Epithelial cell of prostate (primary cell): ENCODE measurements at regions not wholly inside any gene's neighbourhood (a gene's known extent, or its start where the extent isn't known, plus 50 kb on each side); places are given as distances from the start of the nearest gene placed in this dataset.

Experiments used
- DNase-seq: peaks from one replicate; pipeline ENCODE4 v3.0.0-alpha.2; 2011; ENCODE audit warnings: low read depth, low spot score
- H3K27ac ChIP-seq: fragments of 450-650 bp; 2 replicates; pipeline ENCODE4 v1.5.1; 2017; ENCODE audit warnings: mild to moderate bottlenecking

GRCh38 chr2:163884416-163884815 lies 148.6 kb upstream of the FIGN start:
- H3K27ac ChIP-seq, result no peak overlapping the region
- DNase-seq, result no peak

GRCh38 chr2:163878718-163879117 lies 142.9 kb upstream of the FIGN start:
- no peak overlapping the region for H3K27ac ChIP-seq
- DNase-seq, result no peak

- no peak for DNase-seq
- H3K27ac ChIP-seq, result no peak overlapping the region
Observed at GRCh38 chr2:163877316-163877715, 141.5 kb upstream of the FIGN start.

GRCh38 chr2:163863073-163863472 lies 127.3 kb upstream of the FIGN start:
- no peak for DNase-seq
- H3K27ac ChIP-seq, result no peak overlapping the region

- DNase-seq, result no peak
- no peak overlapping the region for H3K27ac ChIP-seq
Observed at GRCh38 chr2:163859951-163860350, 124.1 kb upstream of the FIGN start.

DNA sequence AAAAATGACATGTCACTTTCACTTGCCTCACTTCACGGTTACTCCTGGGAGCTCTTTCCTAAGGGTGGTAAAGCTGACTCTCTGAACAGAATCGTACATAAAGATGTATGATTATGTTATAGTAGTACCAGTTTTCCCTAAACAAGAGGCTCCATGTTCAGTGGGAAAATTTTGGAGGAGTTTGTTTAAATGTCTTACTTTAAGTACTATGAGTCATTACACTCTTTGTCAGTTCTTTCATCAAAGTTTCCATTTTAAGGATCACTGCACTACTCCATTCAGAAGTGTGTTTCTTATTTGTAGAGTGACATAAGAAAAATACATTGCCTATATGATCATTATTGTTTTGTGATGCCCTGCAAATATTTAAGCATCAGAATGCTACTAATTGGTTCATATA lies 121.1 kb upstream of the FIGN start:
- no peak overlapping the region for H3K27ac ChIP-seq
- DNase-seq, result no peak

GRCh38 chr2:163852616-163853015 lies 116.8 kb upstream of the FIGN start:
- H3K27ac ChIP-seq, result no peak overlapping the region
- DNase-seq, result no peak

DNA sequence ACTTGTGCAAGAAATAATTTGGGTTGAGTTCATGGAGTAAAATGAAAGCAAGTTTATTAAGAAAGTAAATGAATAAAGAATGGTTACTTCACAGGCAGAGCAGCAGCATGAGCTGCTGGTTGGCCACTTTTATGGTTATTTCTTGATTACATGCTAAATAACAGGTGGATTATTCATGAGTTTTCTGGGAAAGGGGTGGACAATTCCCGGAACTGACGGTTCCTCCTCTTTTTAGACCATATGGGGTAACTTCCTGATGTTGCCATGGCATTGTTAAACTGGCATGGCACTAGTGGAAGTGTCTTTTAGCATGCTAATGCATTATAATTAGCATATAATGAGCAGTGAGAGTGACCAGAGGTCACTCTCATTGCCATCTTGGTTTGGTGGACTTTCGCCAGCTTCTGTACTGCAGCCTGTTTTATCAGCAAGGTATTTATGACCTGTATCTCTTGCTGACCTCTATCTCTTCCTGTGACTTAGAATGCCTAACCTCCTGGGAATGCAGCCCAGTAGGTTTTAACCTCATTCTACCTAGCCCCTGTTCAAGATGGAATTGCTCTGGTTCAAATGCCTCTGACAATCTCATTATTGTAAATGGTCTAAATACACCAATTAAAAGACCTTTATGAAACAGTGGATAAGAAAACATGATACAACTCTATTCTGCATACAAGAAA lies 114.1 kb upstream of the FIGN start:
- no peak for DNase-seq
- no peak overlapping the region for H3K27ac ChIP-seq

GRCh38 chr2:163838890-163839289 lies 103.1 kb upstream of the FIGN start:
- no peak overlapping the region for H3K27ac ChIP-seq
- no peak for DNase-seq

- no peak for DNase-seq
- no peak overlapping the region for H3K27ac ChIP-seq
Observed at GRCh38 chr2:163836167-163836566, 100.4 kb upstream of the FIGN start.

DNA sequence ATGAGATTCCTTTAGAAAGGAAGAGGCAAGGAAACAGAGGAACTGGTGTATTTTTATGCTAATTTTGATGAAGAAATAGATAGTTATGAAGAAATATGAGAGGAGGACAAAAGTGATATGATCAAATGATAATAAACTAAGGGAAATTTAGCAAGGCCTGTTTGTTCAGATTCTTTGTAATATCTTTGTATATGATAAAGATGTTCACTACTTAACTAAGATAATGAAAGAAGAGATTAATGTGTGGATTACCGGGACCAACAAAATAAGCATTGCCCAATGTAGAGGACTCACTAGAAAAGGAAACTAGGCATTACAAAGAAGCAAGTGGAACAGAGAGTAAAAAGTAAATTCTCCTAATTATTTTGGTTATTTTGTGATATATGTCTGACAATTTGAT lies 99.0 kb upstream of the FIGN start:
- H3K27ac ChIP-seq, result no peak overlapping the region
- no peak for DNase-seq

DNA sequence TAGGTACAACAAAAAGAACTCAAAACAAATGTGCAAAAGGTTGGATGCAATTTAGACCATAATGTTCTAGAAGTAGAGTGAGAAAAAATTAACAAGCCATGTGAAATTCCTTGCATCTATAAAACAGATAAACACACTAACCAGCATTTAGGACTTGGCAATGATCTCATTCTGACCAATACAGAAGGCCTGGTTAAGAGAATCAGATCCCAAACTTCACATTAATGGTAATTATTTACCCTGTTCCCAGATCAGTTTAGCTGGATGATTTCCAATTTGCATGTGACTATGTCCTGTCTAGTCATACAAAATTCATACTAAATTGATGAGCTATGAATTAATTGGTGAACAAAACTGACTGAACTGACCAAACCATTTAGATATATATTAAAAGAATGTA lies 98.4 kb upstream of the FIGN start:
- no peak for DNase-seq
- no peak overlapping the region for H3K27ac ChIP-seq

GRCh38 chr2:163828771-163829170 lies 93.0 kb upstream of the FIGN start:
- H3K27ac ChIP-seq, result no peak overlapping the region
- DNase-seq, result no peak

DNA sequence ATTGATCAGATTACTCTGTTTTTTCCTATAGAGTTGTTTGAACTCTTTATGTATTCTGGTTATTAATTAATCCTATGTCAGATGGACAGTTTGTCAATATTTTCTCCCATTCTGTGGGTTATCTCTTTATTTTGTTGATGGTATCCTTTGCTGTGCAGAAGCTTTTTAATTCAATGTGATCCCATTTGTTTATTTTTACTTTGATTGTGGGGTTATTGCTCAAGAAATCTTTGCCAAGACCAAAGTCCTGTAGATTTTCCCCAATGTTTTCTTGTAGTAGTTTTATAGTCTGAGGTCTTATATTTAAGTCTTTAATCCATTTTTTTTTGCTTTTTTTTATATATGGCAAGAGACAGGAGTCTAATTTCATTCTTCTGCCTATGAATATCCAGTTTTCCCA lies 86.2 kb upstream of the FIGN start:
- H3K27ac ChIP-seq, result no peak overlapping the region
- DNase-seq, result no peak

DNA sequence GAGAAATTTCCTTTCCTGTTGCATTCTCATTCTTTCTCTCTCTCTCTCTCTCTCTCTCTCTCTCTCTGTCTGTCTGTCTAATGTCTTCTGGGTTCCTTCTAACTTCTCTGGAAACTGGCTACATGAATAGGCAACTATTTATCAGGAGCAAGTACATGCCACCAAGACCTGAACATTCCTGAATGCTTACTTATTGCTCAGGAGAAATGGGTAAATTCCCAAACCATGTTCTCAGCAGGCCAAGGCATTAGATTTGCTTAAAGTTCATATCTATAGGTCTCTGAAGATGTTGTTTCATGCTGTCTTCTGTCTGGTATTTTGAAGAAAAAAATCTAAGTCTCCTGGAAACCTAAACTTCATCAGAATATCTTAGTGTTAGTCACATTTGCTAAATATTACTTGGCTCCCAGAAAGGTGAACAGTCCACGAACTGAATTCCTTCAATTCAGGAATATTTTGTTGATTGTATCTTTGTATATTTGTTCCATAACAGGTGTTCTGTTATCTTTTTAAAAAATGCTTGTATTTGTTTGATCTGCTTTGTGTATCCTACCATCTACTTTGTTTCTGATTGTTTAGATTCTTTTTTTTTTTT lies 77.2 kb upstream of the FIGN start:
- no peak overlapping the region for H3K27ac ChIP-seq

DNA sequence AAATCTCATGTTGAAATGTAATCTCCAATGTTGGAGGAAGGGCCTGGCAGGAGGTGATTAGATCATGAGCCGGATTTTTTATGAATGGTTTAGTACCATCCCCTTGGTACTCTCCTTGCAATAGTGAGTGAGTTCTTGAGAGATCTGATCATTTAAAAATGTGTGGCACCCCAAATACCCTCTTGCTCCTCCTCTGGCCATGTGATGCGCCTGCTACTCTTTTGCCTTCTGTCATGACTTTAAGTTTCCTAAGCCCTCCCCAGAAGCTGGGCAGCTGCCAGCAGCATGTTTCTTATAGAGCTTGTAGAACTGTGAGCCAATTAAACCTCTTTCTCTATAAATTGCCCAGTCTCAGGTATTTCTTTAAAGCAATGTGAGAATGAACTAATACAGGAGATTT lies 72.6 kb upstream of the FIGN start:
- H3K27ac ChIP-seq, result no peak overlapping the region
- no peak for DNase-seq

More for the DNA sequence above, 77.2 kb upstream of the FIGN start:
- DNase-seq, result no peak

- DNase-seq, result no peak
- H3K27ac ChIP-seq, result no peak overlapping the region
Observed at GRCh38 chr2:163802284-163802683, 66.5 kb upstream of the FIGN start.

GRCh38 chr2:163801486-163801885 lies 65.7 kb upstream of the FIGN start:
- DNase-seq, result no peak
- H3K27ac ChIP-seq, result no peak overlapping the region

DNA sequence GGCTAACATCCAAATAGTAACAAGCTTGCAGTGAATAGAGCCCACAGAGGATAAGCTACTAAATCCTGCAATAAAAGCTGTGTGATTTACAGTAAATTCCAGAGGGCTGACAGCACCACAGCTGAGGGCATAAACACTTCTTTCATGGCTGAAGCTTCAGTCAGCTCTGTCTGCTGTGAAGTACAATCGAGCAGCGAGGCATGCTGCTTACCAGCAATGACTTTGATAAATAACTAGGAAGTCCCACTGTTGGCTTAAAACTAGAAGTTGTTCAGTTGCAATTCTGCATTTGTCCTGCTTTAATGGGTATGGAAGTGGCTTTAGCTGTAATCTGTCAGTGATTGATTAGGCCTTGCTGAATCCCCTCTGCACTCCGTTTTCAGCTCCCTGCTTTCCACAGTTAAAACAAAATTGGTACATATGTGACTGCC lies 65.2 kb upstream of the FIGN start:
- DNase-seq, result no peak
- H3K27ac ChIP-seq, result no peak overlapping the region

DNA sequence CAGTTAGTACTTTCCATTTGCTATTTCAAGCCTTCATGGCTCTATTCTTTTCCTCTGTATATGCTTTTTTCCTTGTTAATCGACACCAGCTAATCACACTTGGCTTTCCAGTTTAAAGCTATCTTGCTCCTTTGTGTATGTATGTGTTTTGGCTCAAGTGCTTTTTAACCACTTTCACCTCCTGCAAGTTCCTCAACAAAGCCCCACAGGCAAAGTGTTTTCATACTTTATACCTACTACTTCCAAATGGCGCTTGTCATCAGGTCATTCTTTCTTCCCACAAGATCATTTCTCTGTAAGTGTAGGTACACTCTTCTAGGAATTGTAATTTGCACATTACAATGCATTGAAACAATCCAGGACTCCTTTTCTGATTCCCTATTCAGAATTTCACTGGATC lies 64.0 kb upstream of the FIGN start:
- no peak for DNase-seq
- H3K27ac ChIP-seq, result no peak overlapping the region

GRCh38 chr2:163794635-163795034 lies 58.8 kb upstream of the FIGN start:
- DNase-seq, result peak; percentile 60
- H3K27ac ChIP-seq, result no peak overlapping the region
